Smooth muscle cell (in vitro differentiated cells): ENCODE measurements at regions not wholly inside any gene's neighbourhood (a gene's known extent, or its start where the extent isn't known, plus 50 kb on each side); places are given as distances from the start of the nearest gene placed in this dataset.
"Not testable (repeated sequence)": the region's sequence is repeated elsewhere in the genome, so short reads cannot be mapped to it uniquely, and the experiment has no call there.

Experiments used
- DNase-seq: peaks from one replicate; lab custom pipeline; 2025; ENCODE audit not compliant: unreplicated experiment; lab: John Stamatoyannopoulos, UW
- H2AFZ ChIP-seq: fragments of 200-600 bp; sonication (generic); 2 replicates; pipeline ENCODE4 v1.6.0; 2016; ENCODE audit warnings: antibody characterized with exemption, low read depth, mild to moderate bottlenecking
- H3F3A ChIP-seq: fragments of 200-600 bp; sonication (generic); 2 replicates; pipeline ENCODE4 v1.6.0; 2017; ENCODE audit warnings: antibody characterized with exemption, low read depth
- H3K27ac ChIP-seq: fragments of 200-600 bp; sonication (generic); 2 replicates; pipeline ENCODE4 v1.5.1; 2016; ENCODE audit warnings: low read depth, mild to moderate bottlenecking
- H3K27me3 ChIP-seq: fragments of 200-600 bp; sonication (generic); 2 replicates; pipeline ENCODE4 v1.6.1; 2016; ENCODE audit warnings: low read depth, mild to moderate bottlenecking
- H3K36me3 ChIP-seq: fragments of 200-600 bp; sonication (generic); 2 replicates; pipeline ENCODE4 v1.5.1; 2016; ENCODE audit warnings: low read depth
- H3K4me1 ChIP-seq: fragments of 200-600 bp; sonication (generic); 2 replicates; pipeline ENCODE4 v1.5.1; 2016; ENCODE audit warnings: low read depth
- H3K4me2 ChIP-seq: fragments of 200-600 bp; sonication (generic); 2 replicates; pipeline ENCODE4 v1.6.0; 2016; ENCODE audit warnings: mild to moderate bottlenecking
- H3K4me3 ChIP-seq: fragments of 200-600 bp; sonication (generic); 2 replicates; pipeline ENCODE4 v1.5.1; 2016; ENCODE audit warnings: mild to moderate bottlenecking
- H3K79me2 ChIP-seq: fragments of 200-600 bp; sonication (generic); 2 replicates; pipeline ENCODE4 v1.6.0; 2016; ENCODE audit warnings: low read depth, mild to moderate bottlenecking
- H3K9ac ChIP-seq: fragments of 200-600 bp; sonication (generic); 2 replicates; pipeline ENCODE4 v1.6.0; 2016; ENCODE audit warnings: low read depth
- H3K9me3 ChIP-seq: fragments of 200-600 bp; sonication (generic); replicated peaks from 2 replicates; pipeline ENCODE4 v1.5.1; 2016; ENCODE audit warnings: low read depth
- H4K20me1 ChIP-seq: fragments of 200-600 bp; sonication (generic); 2 replicates; pipeline ENCODE4 v1.6.0; 2016; ENCODE audit warnings: low read depth
- CTCF ChIP-seq: fragments of 200-600 bp; sonication (generic); IDR thresholded peaks from 2 replicates; pipeline ENCODE4 v1.5.1; 2017; ENCODE audit warnings: borderline replicate concordance, mild to moderate bottlenecking, antibody characterized with exemption; ENCODE audit not compliant: insufficient read depth, poor library complexity, severe bottlenecking
- WGBS: methylation state at CpG from one replicate; pipeline ENCODE4 v1.1.7; 2016; ENCODE audit warnings: low lambda C conversion rate; 5-methylcytosine and 5-hydroxymethylcytosine counted together

- WGBS, result 76% methylated on average over 30 of the region's 34 CpGs
- no peak overlapping the region for H2AFZ ChIP-seq
These were observed 68.1 kb upstream of the SH3GL3 start for GRCh38 chr15:83378921-83379578.

GRCh38 chr15:83379579-83379959 lies 67.6 kb upstream of the SH3GL3 start:
- no peak for DNase-seq
- TF ChIP-seq CTCF, result no peak
- H3K36me3 ChIP-seq, result no peaks in the 10 kb centered on the region
- peaks cover 2% of the 10 kb centered on the region for H3K27me3 ChIP-seq
- H3K79me2 ChIP-seq, result no peaks in the 10 kb centered on the region
- 52% methylated on average over 19 of the region's 19 CpGs for WGBS
- peak overlapping the region; percentile 78 for H3K9ac ChIP-seq
- H3K27ac ChIP-seq, result peak overlapping the region; percentile 91
- H2AFZ ChIP-seq, result no peak overlapping the region
- no peaks in the 10 kb centered on the region for H3K9me3 ChIP-seq
- H3K4me3 ChIP-seq, result no peak overlapping the region
- no peaks in the 10 kb centered on the region for H3F3A ChIP-seq
- H4K20me1 ChIP-seq, result no peaks in the 10 kb centered on the region
- H3K4me2 ChIP-seq, result peak overlapping the region; percentile 29
- no peaks in the 10 kb centered on the region for H3K4me1 ChIP-seq

More at GRCh38 chr15:83378921-83379578, 68.1 kb upstream of the SH3GL3 start:
- Histone ChIP-seq H3F3A (no peaks in the 10 kb centered on the region), H3K4me2 (peak overlapping the region; percentile 29), H4K20me1 (no peaks in the 10 kb centered on the region), H3K4me1 (no peaks in the 10 kb centered on the region), H3K9ac (peak overlapping the region; percentile 28), H3K27me3 (peaks cover 7% of the 10 kb centered on the region), H3K9me3 (no peaks in the 10 kb centered on the region), H3K27ac (peak overlapping the region; percentile 91), H3K4me3 (no peak overlapping the region), H3K79me2 (no peaks in the 10 kb centered on the region), H3K36me3 (no peaks in the 10 kb centered on the region)
- TF ChIP-seq CTCF, result no peak
- DNase-seq, result no peak

DNA sequence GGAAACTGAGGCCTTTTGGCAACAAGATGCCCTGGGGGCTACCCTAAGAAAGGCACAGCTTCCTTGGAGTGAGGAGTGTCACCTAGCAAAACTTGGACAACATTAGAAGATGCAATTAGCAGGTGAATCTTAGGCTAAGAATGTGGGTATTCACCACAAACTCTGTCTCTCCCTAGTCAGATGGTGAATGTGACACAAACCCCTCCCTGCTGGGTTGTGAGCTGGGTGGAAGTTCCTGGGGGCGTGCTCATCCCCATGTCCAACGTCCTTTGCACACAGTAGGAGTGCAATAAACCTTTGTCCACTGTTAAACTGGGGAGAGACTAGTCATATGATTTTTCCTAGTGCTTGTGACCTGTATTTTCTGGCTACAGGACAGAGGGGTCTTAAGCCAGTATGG lies 67.1 kb upstream of the SH3GL3 start:
- Histone ChIP-seq H3K27me3 (no peaks in the 10 kb centered on the region), H3K9ac (peak overlapping the region; percentile 78), H3F3A (no peaks in the 10 kb centered on the region), H2AFZ (no peak overlapping the region), H3K4me2 (peak overlapping the region; percentile 29), H3K4me1 (no peaks in the 10 kb centered on the region), H4K20me1 (no peaks in the 10 kb centered on the region), H3K36me3 (no peaks in the 10 kb centered on the region), H3K27ac (peak overlapping the region; percentile 91), H3K9me3 (no peaks in the 10 kb centered on the region), H3K79me2 (no peaks in the 10 kb centered on the region), H3K4me3 (no peak overlapping the region)
- 58% methylated on average over 2 of the region's 2 CpGs for WGBS
- DNase-seq, result no peak
- TF ChIP-seq CTCF, result no peak

- DNase-seq, result no peak
- H3K4me3 ChIP-seq, result no peak overlapping the region
- H3K9me3 ChIP-seq, result no peaks in the 10 kb centered on the region
- no peak overlapping the region for H2AFZ ChIP-seq
- no peaks in the 10 kb centered on the region for H3F3A ChIP-seq
- no peaks in the 10 kb centered on the region for H3K79me2 ChIP-seq
- TF ChIP-seq CTCF, result peak; percentile 31
- no peaks in the 10 kb centered on the region for H3K36me3 ChIP-seq
- no peaks in the 10 kb centered on the region for H3K4me1 ChIP-seq
- peak overlapping the region; percentile 43 for H3K9ac ChIP-seq
- H3K4me2 ChIP-seq, result no peak overlapping the region
- WGBS, result 53% methylated on average over 4 of the region's 4 CpGs
- H4K20me1 ChIP-seq, result no peaks in the 10 kb centered on the region
- H3K27me3 ChIP-seq, result no peaks in the 10 kb centered on the region
- H3K27ac ChIP-seq, result peak overlapping the region; percentile 91
These were observed 66.5 kb upstream of the SH3GL3 start for GRCh38 chr15:83380682-83381081.

DNA sequence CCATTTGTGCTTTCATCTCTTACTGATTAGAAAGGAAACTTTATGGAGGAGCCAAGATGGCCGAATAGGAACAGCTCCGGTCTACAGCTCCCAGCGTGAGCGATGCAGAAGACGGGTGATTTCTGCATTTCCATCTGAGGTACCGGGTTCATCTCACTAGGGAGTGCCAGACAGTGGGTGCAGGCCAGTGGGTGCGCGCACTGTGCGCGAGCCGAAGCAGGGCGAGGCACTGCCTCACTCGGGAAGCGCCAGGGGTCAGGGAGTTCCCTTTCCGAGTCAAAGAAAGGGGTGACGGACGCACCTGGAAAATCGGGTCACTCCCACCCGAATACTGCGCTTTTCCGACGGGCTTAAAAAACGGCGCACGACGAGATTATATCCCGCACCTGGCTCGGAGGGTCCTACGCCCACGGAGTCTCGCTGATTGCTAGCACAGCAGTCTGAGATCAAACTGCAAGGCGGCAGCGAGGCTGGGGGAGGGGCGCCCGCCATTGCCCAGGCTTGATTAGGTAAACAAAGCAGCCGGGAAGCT lies 63.5 kb upstream of the SH3GL3 start:
- H3K9me3 ChIP-seq, H3K27me3 ChIP-seq, DNase-seq, H3K9ac ChIP-seq, H3K36me3 ChIP-seq, H3K79me2 ChIP-seq, H4K20me1 ChIP-seq, H3K4me1 ChIP-seq, H3F3A ChIP-seq: not testable (repeated sequence)
- H3K27ac ChIP-seq, result peak overlapping the region; percentile 15
- peak overlapping the region; percentile 75 for H3K4me2 ChIP-seq
- WGBS, result 34% methylated on average over 27 of the region's 36 CpGs
- H2AFZ ChIP-seq, result peak overlapping the region; percentile 81
- H3K4me3 ChIP-seq, result peak overlapping the region; percentile 47
